BJ (cell line): ENCODE measurements at regions not wholly inside any gene's neighbourhood (a gene's known extent, or its start where the extent isn't known, plus 50 kb on each side); places are given as distances from the start of the nearest gene placed in this dataset.

Source experiments
- CTCF ChIA-PET: fragments of 350-600 bp; formaldehyde crosslinking; extraction: SDS; loops from one replicate; lab custom pipeline; 2021; ENCODE audit warnings: antibody characterized with exemption, inconsistent platforms; lab: Yijun Ruan, JAX
- POLR2A ChIA-PET: fragments of 300-600 bp; sonication (Branson Sonifier 250); formaldehyde crosslinking; extraction: SDS; loops from one replicate; lab custom pipeline; 2021; ENCODE audit warnings: antibody characterized with exemption; lab: Charles Lee
- DNase-seq: peaks from one replicate; pipeline ENCODE4 v3.0.0-alpha.2; 2011; ENCODE audit warnings: low read depth
- H3K27me3 ChIP-seq: 2 replicates; pipeline ENCODE4 v1.6.0; 2011; ENCODE audit warnings: low read length; ENCODE audit not compliant: control insufficient read depth, insufficient read depth
- H3K36me3 ChIP-seq: 2 replicates; pipeline ENCODE4 v1.5.1; 2011; ENCODE audit warnings: low read length; ENCODE audit not compliant: control insufficient read depth, insufficient read depth
- H3K4me3 ChIP-seq: 2 replicates; pipeline ENCODE4 v1.5.1; 2011; ENCODE audit warnings: low read depth, mild to moderate bottlenecking, control low read depth, low read length
- TF ChIP-seq, protein P1 (sequence below): IDR thresholded peaks from 2 replicates; pipeline ENCODE4 v1.5.1; 2011; ENCODE audit warnings: low read depth, mild to moderate bottlenecking, control low read depth, inconsistent platforms, low read length, moderate library complexity; ENCODE audit not compliant: insufficient read depth

DNA sequence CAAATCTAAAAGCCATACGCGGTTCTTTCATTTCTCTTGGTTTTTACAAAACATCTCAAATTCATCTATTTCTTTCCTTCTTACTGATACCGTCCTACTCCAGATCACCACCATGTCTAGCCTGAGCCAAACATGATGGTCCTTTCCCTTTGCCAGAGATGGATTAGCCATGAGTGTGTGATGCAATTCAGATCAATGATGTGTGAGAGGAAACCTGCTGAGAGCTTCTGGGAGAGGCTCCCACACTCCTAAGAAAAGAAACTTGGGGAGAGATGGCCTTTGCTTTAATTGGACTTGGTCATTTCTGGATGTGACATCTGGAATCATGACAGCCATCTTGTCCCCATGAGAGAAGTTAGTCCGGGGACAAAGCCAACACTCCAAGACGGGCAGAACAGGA, 367.2 kb downstream of the FGFR2 start:
- Histone ChIP-seq H3K27me3 (no peaks in the 10 kb centered on the region), H3K36me3 (no peaks in the 10 kb centered on the region), H3K4me3 (no peak overlapping the region)
- no peak for DNase-seq
- CTCF ChIA-PET = no interaction called here
- POLR2A ChIA-PET = no interaction called here
- TF ChIP-seq, protein P1, sequence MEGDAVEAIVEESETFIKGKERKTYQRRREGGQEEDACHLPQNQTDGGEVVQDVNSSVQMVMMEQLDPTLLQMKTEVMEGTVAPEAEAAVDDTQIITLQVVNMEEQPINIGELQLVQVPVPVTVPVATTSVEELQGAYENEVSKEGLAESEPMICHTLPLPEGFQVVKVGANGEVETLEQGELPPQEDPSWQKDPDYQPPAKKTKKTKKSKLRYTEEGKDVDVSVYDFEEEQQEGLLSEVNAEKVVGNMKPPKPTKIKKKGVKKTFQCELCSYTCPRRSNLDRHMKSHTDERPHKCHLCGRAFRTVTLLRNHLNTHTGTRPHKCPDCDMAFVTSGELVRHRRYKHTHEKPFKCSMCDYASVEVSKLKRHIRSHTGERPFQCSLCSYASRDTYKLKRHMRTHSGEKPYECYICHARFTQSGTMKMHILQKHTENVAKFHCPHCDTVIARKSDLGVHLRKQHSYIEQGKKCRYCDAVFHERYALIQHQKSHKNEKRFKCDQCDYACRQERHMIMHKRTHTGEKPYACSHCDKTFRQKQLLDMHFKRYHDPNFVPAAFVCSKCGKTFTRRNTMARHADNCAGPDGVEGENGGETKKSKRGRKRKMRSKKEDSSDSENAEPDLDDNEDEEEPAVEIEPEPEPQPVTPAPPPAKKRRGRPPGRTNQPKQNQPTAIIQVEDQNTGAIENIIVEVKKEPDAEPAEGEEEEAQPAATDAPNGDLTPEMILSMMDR = no peak

DNA sequence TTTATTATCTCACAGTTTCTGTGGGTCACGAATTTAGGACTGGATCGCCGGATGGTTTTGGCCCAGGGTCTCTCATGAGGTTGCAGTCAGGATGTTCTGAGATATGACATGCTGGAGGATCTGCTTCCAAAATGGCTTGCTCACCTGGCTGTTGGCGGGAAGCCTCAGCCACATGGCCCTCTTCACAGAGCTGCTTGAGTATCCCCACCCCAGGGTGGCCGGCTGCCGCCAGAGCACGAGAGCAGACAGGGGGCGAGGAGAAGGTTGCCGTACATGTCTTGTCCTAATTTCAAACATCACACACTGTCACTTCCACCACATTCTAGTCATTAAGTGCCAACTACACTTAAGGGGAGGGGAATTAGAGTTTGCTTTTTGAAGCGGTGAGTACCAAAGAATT, 365.8 kb downstream of the FGFR2 start:
- TF ChIP-seq, protein P1 = no peak
- no peaks in the 10 kb centered on the region for H3K27me3 ChIP-seq
- no peaks in the 10 kb centered on the region for H3K36me3 ChIP-seq
- CTCF ChIA-PET = no interaction called here
- no peak for DNase-seq
- H3K4me3 ChIP-seq = no peak overlapping the region
- POLR2A ChIA-PET = no interaction called here

DNA sequence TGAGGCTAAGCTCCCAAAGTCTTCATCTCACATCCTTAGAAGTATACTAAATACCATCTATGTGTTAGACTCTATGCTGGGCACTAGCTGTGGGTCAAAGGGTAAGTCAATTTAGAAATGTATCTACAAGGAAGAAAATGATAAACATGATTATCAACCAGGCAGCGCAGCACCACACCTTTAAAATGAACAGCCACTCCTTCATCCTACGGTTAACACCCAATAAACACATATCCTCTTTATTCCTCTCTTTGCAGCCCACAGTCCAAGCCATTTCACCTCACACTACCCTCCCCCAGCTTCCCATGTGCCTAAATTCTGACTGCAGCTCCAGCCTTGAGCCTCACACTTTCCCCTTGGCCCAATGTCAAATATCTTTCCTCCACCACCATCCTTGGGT, 362.6 kb downstream of the FGFR2 start:
- TF ChIP-seq, protein P1 = no peak
- CTCF ChIA-PET = no interaction called here
- DNase-seq = no peak
- Histone ChIP-seq H3K27me3 (no peaks in the 10 kb centered on the region), H3K36me3 (no peaks in the 10 kb centered on the region), H3K4me3 (no peak overlapping the region)
- POLR2A ChIA-PET = no interaction called here

DNA sequence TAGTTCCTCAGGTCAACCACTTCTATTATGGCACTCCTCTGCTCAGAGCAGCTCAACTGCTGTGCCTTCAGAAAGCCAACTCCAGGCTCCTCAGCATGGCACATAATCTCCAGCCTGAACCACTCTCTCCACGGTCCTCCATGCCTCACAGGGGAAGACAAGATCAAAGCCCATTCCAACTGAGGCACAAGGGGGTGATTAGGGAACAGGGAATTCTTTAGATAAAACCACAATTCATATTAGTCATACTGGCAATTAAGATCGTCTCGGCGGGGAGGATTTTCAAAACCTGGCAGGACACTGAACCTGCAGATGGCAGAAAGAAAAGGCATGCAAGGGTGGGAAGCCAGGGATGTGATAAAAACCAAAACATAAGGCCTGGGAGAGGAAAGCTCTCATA, 361.6 kb downstream of the FGFR2 start:
- POLR2A ChIA-PET = no interaction called here
- no peaks in the 10 kb centered on the region for H3K36me3 ChIP-seq
- no peak overlapping the region for H3K4me3 ChIP-seq
- TF ChIP-seq, protein P1 = no peak
- no peak for DNase-seq
- no peaks in the 10 kb centered on the region for H3K27me3 ChIP-seq
- CTCF ChIA-PET = no interaction called here

GRCh38 chr10:121237718-121238117, 360.5 kb downstream of the FGFR2 start:
- CTCF ChIA-PET = no interaction called here
- TF ChIP-seq, protein P1 = no peak
- POLR2A ChIA-PET = no interaction called here
- H3K4me3 ChIP-seq = no peak overlapping the region
- no peaks in the 10 kb centered on the region for H3K27me3 ChIP-seq
- DNase-seq = no peak
- H3K36me3 ChIP-seq = no peaks in the 10 kb centered on the region
